Right kidney (tissue), 1 donor: ENCODE measurements at regions not wholly inside any gene's neighbourhood (a gene's known extent, or its start where the extent isn't known, plus 50 kb on each side); places are given as distances from the start of the nearest gene placed in this dataset.
"Not testable (repeated sequence)": the region's sequence is repeated elsewhere in the genome, so short reads cannot be mapped to it uniquely, and the experiment has no call there.

Source experiments
- DNase-seq: peaks from one replicate; pipeline ENCODE4 v3.0.0-alpha.2; 2016

- no peak for DNase-seq
Observed at GRCh38 chrX:146581981-146582712, 227.4 kb upstream of the CXorf51B start.

- DNase-seq = no peak
Observed at GRCh38 chrX:146602246-146602645, 207.3 kb upstream of the CXorf51B start.

- no peak for DNase-seq
Observed at GRCh38 chrX:146604196-146604595, 205.4 kb upstream of the CXorf51B start.

- peak; percentile 2 for DNase-seq
Observed at GRCh38 chrX:146614663-146615478, 194.7 kb upstream of the CXorf51B start.

- DNase-seq = peak; percentile 35
Observed at GRCh38 chrX:146615628-146616348, 193.8 kb upstream of the CXorf51B start.

- not testable (repeated sequence) for DNase-seq
Observed at GRCh38 chrX:146619943-146620342, 189.6 kb upstream of the CXorf51B start.

- DNase-seq = no peak
Observed at GRCh38 chrX:146658379-146658778, 151.2 kb upstream of the CXorf51B start.

GRCh38 chrX:146707781-146708180 is 101.8 kb upstream of the CXorf51B start:
- no peak for DNase-seq

- not testable (repeated sequence) for DNase-seq
Observed at GRCh38 chrX:146708866-146709265, 100.7 kb upstream of the CXorf51B start.

GRCh38 chrX:146754268-146754667 is 55.3 kb upstream of the CXorf51B start:
- DNase-seq = no peak

- DNase-seq = no peak
Observed at GRCh38 chrX:146755214-146755613, 54.4 kb upstream of the CXorf51B start.
